Activated naive CD4-positive, alpha-beta T cell treated with anti-CD3 and anti-CD28 coated beads, Interleukin-2, amount 50 U/mL, for 24 hours (primary cell): ENCODE measurements at regions not wholly inside any gene's neighbourhood (a gene's known extent, or its start where the extent isn't known, plus 50 kb on each side); places are given as distances from the start of the nearest gene placed in this dataset.

Experiments used
- H3K27ac Mint-ChIP-seq: one replicate; pipeline ENCODE4 v1.8.0; 2021; ENCODE audit warnings: mild to moderate bottlenecking, mixed read lengths
- H3K27me3 Mint-ChIP-seq: one replicate; pipeline ENCODE4 v1.8.0; 2021; ENCODE audit warnings: mixed read lengths
- H3K36me3 Mint-ChIP-seq: one replicate; pipeline ENCODE4 v1.8.0; 2021; ENCODE audit warnings: mixed read lengths
- H3K4me1 Mint-ChIP-seq: one replicate; pipeline ENCODE4 v1.8.0; 2021; ENCODE audit warnings: mixed read lengths
- H3K4me3 Mint-ChIP-seq: one replicate; pipeline ENCODE4 v1.8.0; 2021; ENCODE audit warnings: mild to moderate bottlenecking, mixed read lengths
- H3K9me3 Mint-ChIP-seq: one replicate; pipeline ENCODE4 v1.8.0; 2021; ENCODE audit warnings: mixed read lengths

GRCh38 chr7:46572691-46573090, 651.6 kb upstream of the IGFBP3 start:
- no peaks in the 10 kb centered on the region for H3K27me3 Mint-ChIP-seq
- no peak overlapping the region for H3K4me3 Mint-ChIP-seq
- no peaks in the 10 kb centered on the region for H3K4me1 Mint-ChIP-seq
- H3K36me3 Mint-ChIP-seq = no peaks in the 10 kb centered on the region
- no peak overlapping the region for H3K27ac Mint-ChIP-seq
- H3K9me3 Mint-ChIP-seq = peaks cover 7% of the 10 kb centered on the region

- no peaks in the 10 kb centered on the region for H3K36me3 Mint-ChIP-seq
- H3K4me3 Mint-ChIP-seq = no peak overlapping the region
- no peak overlapping the region for H3K27ac Mint-ChIP-seq
- H3K9me3 Mint-ChIP-seq = peaks cover 7% of the 10 kb centered on the region
- H3K27me3 Mint-ChIP-seq = no peaks in the 10 kb centered on the region
- no peaks in the 10 kb centered on the region for H3K4me1 Mint-ChIP-seq
Measured at GRCh38 chr7:46571996-46572395, 650.9 kb upstream of the IGFBP3 start.

GRCh38 chr7:46569133-46569465, 648.0 kb upstream of the IGFBP3 start:
- no peak overlapping the region for H3K4me3 Mint-ChIP-seq
- no peaks in the 10 kb centered on the region for H3K27me3 Mint-ChIP-seq
- H3K36me3 Mint-ChIP-seq = no peaks in the 10 kb centered on the region
- H3K27ac Mint-ChIP-seq = no peak overlapping the region
- H3K9me3 Mint-ChIP-seq = peaks cover 7% of the 10 kb centered on the region
- no peaks in the 10 kb centered on the region for H3K4me1 Mint-ChIP-seq

GRCh38 chr7:46568420-46569132, 647.5 kb upstream of the IGFBP3 start:
- H3K27ac Mint-ChIP-seq = no peak overlapping the region
- H3K9me3 Mint-ChIP-seq = peaks cover 7% of the 10 kb centered on the region
- H3K4me3 Mint-ChIP-seq = no peak overlapping the region
- H3K27me3 Mint-ChIP-seq = no peaks in the 10 kb centered on the region
- H3K4me1 Mint-ChIP-seq = no peaks in the 10 kb centered on the region
- H3K36me3 Mint-ChIP-seq = no peaks in the 10 kb centered on the region

GRCh38 chr7:46567858-46568257, 646.8 kb upstream of the IGFBP3 start:
- no peaks in the 10 kb centered on the region for H3K36me3 Mint-ChIP-seq
- no peak overlapping the region for H3K4me3 Mint-ChIP-seq
- no peaks in the 10 kb centered on the region for H3K27me3 Mint-ChIP-seq
- peaks cover 7% of the 10 kb centered on the region for H3K9me3 Mint-ChIP-seq
- no peak overlapping the region for H3K27ac Mint-ChIP-seq
- H3K4me1 Mint-ChIP-seq = no peaks in the 10 kb centered on the region

GRCh38 chr7:46566097-46566774, 645.2 kb upstream of the IGFBP3 start:
- Mint-ChIP-seq H3K9me3 (no peaks in the 10 kb centered on the region), H3K4me3 (no peak overlapping the region), H3K27ac (no peak overlapping the region), H3K27me3 (no peaks in the 10 kb centered on the region), H3K4me1 (no peaks in the 10 kb centered on the region), H3K36me3 (no peaks in the 10 kb centered on the region)

GRCh38 chr7:46565253-46566096, 644.4 kb upstream of the IGFBP3 start:
- Mint-ChIP-seq H3K4me1 (no peaks in the 10 kb centered on the region), H3K9me3 (no peaks in the 10 kb centered on the region), H3K27me3 (no peaks in the 10 kb centered on the region), H3K4me3 (no peak overlapping the region), H3K36me3 (no peaks in the 10 kb centered on the region), H3K27ac (no peak overlapping the region)

- H3K9me3 Mint-ChIP-seq = no peaks in the 10 kb centered on the region
Measured at GRCh38 chr7:46559194-46559832, 638.2 kb upstream of the IGFBP3 start.

GRCh38 chr7:46558482-46559193, 637.6 kb upstream of the IGFBP3 start:
- Mint-ChIP-seq H3K9me3 (no peaks in the 10 kb centered on the region), H3K4me3 (no peak overlapping the region), H3K27ac (no peak overlapping the region), H3K4me1 (no peaks in the 10 kb centered on the region), H3K36me3 (no peaks in the 10 kb centered on the region), H3K27me3 (no peaks in the 10 kb centered on the region)

More at GRCh38 chr7:46559194-46559832, 638.2 kb upstream of the IGFBP3 start:
- H3K27me3 Mint-ChIP-seq = no peaks in the 10 kb centered on the region
- H3K36me3 Mint-ChIP-seq = no peaks in the 10 kb centered on the region
- no peak overlapping the region for H3K4me3 Mint-ChIP-seq
- H3K4me1 Mint-ChIP-seq = no peaks in the 10 kb centered on the region
- no peak overlapping the region for H3K27ac Mint-ChIP-seq

GRCh38 chr7:46557781-46558180, 636.7 kb upstream of the IGFBP3 start:
- H3K4me3 Mint-ChIP-seq = no peak overlapping the region
- no peaks in the 10 kb centered on the region for H3K36me3 Mint-ChIP-seq
- no peak overlapping the region for H3K27ac Mint-ChIP-seq
- peaks cover 1% of the 10 kb centered on the region for H3K9me3 Mint-ChIP-seq
- H3K4me1 Mint-ChIP-seq = no peaks in the 10 kb centered on the region
- no peaks in the 10 kb centered on the region for H3K27me3 Mint-ChIP-seq

GRCh38 chr7:46557295-46557711, 636.2 kb upstream of the IGFBP3 start:
- Mint-ChIP-seq H3K36me3 (no peaks in the 10 kb centered on the region), H3K27ac (no peak overlapping the region), H3K4me3 (no peak overlapping the region), H3K9me3 (peaks cover 6% of the 10 kb centered on the region), H3K27me3 (no peaks in the 10 kb centered on the region), H3K4me1 (no peaks in the 10 kb centered on the region)

- H3K27ac Mint-ChIP-seq = no peak overlapping the region
- H3K9me3 Mint-ChIP-seq = peaks cover 12% of the 10 kb centered on the region
- no peaks in the 10 kb centered on the region for H3K36me3 Mint-ChIP-seq
- H3K4me1 Mint-ChIP-seq = no peaks in the 10 kb centered on the region
- no peaks in the 10 kb centered on the region for H3K27me3 Mint-ChIP-seq
- no peak overlapping the region for H3K4me3 Mint-ChIP-seq
Measured at GRCh38 chr7:46554688-46555422, 633.8 kb upstream of the IGFBP3 start.

GRCh38 chr7:46551603-46552002, 630.5 kb upstream of the IGFBP3 start:
- H3K4me3 Mint-ChIP-seq = no peak overlapping the region
- no peak overlapping the region for H3K27ac Mint-ChIP-seq
- no peaks in the 10 kb centered on the region for H3K36me3 Mint-ChIP-seq
- peaks cover 12% of the 10 kb centered on the region for H3K9me3 Mint-ChIP-seq
- no peaks in the 10 kb centered on the region for H3K4me1 Mint-ChIP-seq
- H3K27me3 Mint-ChIP-seq = no peaks in the 10 kb centered on the region

GRCh38 chr7:46550864-46551263, 629.8 kb upstream of the IGFBP3 start:
- H3K4me3 Mint-ChIP-seq = no peak overlapping the region
- H3K4me1 Mint-ChIP-seq = no peaks in the 10 kb centered on the region
- no peaks in the 10 kb centered on the region for H3K27me3 Mint-ChIP-seq
- H3K9me3 Mint-ChIP-seq = peaks cover 12% of the 10 kb centered on the region
- H3K36me3 Mint-ChIP-seq = no peaks in the 10 kb centered on the region
- H3K27ac Mint-ChIP-seq = no peak overlapping the region
